HG03064 (cell line): ENCODE measurements at regions not wholly inside any gene's neighbourhood (a gene's known extent, or its start where the extent isn't known, plus 50 kb on each side); places are given as distances from the start of the nearest gene placed in this dataset.
A peak's percentile ranks its signal among the peaks of the same experiment; 100 is the strongest.

ENCODE experiments used
- ATAC-seq: cut with Tn5 transposase; IDR thresholded peaks from one replicate; pipeline ENCODE4 v1.9.1; 2021; ENCODE audit warnings: low read depth; ENCODE audit not compliant: unreplicated experiment

DNA sequence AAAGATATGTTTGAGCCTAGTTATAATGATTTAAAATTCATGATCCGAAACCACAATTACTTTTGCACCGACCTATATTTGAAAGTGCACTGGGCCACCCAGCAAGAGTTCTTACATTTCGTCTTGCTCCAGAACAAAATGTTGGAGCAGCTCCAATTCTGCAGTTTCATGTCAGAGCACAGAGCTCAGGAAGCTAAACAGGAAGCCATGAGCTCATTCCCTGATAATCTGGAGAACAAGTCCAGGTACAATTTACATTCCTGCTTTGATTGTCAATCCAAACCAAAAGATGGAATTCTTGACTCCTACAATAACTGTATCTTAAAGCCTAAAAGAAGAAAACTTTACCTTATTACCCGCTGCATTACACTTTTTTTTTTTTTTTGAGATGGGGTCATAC is 131.8 kb downstream of the KCTD12 start:
- ATAC-seq = no peak

DNA sequence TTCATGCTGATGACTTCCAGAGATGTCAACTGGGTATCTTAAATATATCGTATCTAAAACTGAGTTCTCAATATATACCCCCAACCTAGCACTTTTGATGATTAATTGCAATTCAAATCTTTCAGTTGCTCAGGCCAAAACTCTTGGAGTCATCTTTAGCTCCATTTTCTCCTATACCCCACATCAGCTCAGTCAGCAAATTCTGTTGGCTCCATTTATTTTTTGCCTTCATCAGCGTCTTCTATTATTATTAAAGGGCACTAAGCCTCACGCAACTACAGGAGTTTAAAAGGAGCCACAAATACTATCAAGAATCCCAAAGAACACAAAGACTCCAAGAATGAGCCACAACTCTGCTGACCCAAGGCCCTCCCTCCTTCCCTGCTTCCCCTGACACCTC is 134.9 kb downstream of the KCTD12 start:
- no peak for ATAC-seq

DNA sequence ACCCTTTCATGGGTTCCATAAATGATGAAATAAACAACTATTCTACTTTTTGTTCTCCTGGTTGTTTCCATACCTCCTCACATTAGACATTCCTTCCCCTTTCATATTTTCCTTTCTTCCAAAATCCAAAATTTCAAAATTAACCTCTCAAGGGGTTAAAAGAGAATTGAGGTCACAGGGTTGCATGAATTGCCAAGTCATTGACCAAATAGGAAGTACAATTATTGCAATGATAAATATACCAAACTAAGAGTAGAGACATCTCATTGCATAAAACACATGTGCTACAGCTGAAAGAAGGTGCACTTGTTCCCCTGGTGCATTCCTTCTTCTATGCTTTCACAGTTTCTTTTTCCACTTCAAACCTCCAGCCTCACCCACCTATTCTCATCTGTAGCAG is 136.1 kb downstream of the KCTD12 start:
- ATAC-seq = no peak

DNA sequence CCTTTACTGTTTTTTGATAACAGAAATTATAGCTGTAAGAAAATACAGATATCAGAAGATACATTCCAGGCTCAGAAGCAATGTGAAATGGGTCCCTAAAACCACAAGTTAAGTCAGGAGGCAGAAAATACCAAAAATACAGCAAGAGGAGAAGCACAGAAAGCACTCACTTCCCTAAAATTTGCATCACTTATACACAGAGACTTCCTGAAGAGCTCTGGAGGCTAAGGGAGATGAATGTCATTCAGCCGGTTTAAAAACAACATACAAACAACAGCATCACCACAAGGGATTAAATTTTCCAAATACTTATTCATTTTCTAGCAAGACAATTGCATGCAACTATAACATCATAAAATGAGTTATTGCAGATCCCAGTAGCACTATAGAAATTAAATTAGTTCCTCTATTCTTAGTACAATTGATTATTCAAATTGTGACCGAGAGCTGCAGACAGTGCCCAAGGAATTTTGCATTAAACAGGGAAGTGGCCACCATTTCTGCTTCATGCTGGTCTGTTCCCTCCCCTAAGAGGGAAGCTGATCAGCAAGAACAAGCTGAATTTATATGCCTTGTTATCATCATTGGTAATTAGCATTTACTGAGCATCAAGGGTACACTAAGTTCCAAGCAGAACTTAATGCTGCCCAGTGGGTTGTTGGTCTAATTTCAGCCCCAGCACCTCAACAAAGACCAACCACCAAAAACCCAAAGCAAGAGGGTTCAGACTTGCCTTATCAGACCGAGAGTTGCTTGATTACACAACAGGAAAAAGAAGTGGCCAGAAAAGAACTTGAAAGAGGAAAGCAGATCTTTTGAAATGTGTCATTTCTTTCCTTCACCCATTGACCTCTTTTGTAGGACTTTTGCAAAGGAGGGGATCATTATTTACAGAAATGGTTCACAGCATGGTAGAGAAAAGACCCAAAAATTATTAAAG is 140.7 kb downstream of the KCTD12 start:
- ATAC-seq = peak; percentile 80

DNA sequence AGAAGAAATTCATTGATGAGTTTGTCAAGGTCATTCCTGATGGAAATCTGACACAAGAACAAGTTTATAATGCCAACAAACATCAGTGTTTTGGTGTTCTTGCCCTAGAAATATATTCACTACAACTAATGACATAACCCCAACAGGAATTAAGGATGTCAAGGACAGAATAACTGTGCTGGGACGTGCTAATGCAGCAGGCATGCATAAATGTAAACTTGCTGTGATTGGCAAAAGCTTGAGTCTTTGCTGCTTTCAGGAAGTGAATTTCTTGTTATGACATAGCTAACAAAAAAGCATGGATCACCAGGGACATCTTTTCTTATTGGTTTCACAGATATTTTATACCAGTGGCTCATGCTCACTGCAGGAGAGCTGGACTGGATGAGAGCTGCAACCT is 144.6 kb downstream of the KCTD12 start:
- no peak for ATAC-seq

DNA sequence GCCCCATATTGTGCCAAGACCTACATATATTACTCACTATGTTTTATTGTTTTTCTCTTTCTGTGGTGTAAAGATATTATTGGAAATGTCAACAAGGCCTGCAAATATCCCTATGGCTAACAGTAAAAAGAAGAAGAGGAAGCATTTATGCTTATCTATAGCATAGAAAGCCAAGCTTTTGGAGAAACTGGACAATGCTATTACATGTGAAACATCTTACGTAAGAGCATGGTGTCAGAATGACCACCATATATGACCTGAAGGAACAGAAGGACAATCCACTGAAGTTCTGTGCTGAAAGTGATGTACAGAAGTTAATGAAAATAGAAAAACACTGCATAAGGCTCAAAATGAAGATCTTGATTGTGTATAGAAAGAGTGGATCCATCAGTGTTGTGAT is 145.2 kb downstream of the KCTD12 start:
- no peak for ATAC-seq

DNA sequence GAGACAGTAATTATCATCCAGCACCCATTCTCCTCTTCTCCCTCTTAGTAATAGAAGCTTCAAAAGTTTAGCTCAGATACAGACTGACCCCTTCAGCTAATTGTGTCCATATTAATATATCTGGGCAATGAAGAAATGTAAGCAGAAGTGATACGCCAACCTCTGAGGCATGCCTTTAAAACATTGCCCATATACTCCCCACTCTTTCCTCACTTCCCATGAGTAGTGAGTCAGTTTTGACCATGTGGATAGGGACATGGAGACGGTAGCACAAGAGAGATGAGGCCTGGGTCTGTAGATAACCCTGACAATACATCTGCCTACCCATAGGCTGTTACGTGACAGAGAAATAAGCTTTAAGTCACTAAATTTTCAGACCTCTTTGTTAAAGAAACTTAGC is 147.6 kb downstream of the KCTD12 start:
- no peak for ATAC-seq

DNA sequence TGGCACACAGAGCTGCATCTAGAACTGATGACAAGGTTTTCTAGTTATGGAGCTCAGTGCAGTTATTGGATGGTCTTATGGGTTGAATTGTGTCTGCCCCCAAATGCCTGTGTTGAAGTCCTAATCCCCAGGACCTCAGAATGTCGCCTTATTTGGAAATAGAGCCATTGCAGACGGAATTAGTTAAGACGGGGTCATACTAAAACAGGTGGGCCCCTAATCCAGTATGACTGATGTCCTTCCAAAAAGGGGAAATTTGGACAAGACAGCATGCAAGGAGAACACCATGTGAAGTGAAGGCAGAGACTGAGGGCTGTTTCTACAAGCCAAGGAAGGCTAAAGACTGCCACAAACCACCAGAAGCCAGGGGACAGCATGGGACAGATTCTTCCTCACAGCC is 148.7 kb downstream of the KCTD12 start:
- ATAC-seq = no peak

DNA sequence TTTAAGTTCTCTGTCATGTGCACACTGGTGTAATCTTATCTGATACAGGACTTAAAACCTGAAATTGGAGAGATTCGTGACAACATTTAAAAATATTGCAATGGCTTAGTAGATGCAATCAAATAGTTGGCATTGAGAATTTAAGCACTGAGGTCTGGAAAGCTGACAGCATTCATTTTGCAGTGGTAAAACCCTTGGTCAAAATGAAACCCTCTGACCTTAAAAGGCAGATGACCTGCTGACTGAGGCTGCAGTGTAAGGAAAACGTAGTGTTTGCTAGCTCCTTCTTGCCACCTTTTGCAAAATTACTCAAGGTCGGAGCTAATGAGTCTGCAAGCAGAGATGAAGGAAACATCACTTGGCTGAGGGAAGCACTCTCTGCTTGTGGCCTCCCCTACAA is 150.6 kb downstream of the KCTD12 start:
- no peak for ATAC-seq

DNA sequence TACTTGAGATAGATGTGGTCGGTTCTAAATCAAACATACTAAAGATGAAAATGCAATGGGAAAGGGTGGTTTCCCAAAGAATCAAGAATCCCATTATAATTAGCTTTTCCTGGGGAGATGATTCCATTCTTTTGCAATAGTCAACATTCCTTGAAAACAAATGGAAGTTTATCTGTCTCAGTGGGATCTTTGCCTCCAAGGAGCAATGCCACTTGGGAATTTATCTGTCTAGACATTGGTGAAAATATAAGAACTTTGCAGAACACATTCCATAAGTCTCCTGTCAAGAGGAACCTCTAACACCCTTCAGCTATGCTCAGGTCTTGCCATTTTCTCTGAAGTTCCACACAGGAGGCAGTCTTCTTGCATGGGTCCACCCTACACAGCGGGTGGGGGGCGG is 152.5 kb downstream of the KCTD12 start:
- no peak for ATAC-seq

DNA sequence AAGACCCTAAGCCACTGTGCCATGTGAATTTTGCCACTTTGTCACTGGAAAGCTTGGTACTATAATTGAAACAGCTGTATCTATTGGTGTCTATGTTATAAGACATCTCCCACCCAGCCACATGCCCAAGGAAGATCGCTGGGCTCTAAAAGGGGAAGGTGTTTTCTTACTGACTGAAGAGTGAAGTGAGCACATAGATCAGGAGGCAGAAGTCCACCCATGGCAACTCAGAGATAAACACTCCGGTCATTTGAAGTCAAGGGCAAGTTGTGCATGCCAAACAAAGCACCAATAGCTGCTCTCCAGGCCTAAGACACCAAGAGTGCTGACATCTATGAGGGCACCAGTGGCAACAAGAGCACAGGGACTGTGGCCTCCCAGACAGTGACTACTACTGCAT is 153.8 kb downstream of the KCTD12 start:
- no peak for ATAC-seq

DNA sequence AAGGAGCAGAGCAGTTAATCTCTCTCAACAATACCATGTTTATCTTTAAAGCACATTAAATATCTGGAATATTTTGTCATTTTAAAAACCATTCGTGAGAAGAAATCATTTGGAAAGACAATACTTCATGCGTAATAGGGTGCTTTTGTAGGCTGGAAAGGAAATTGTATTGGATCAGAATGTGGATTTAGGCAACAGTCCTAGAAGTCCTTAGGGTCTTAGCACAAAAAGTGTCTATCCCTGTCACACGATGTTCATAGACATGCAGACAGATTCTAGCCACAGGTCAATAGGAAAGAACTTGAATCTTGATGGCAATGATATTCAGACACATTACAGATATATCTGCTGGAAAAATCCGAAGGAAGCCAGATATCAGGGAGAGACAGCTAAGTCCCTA is 156.0 kb downstream of the KCTD12 start:
- ATAC-seq = no peak

DNA sequence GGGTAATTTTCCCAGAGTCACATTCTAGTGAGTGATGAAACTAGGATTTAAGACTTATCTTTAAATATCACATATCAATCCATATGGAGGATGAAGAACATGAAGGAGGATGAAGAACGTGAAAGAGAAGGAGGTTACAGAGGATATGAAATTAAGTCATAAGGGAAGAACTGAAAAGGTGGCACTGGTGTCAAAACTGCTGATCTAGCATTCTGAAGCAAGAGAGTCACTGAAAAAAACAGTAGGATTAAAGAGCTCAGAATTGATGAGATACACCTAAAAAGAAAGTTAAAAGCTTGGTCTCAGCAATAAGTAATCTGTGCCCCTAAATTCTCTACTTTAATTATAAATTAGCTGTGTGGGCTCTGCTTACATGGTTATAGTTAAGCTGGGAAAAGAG is 156.5 kb downstream of the KCTD12 start:
- no peak for ATAC-seq

DNA sequence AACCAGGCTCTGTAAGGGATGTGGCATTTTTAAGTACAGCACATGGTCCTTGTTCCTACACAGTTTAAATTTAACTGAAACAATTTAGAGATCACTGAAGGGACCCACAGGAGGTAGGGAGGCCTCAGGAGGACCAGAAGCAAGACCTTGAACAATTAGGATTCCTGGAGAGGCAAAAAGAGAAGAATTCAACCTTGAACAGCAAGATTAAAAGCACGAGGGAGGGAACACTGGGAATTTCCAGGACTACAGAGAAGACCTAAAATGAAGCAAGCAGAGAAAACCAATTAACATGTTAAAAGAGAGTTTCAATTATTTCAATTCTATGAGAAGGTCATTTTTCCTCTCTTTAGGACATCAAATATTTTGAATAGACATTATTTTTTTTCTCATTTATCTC is 160.3 kb downstream of the KCTD12 start:
- no peak for ATAC-seq

DNA sequence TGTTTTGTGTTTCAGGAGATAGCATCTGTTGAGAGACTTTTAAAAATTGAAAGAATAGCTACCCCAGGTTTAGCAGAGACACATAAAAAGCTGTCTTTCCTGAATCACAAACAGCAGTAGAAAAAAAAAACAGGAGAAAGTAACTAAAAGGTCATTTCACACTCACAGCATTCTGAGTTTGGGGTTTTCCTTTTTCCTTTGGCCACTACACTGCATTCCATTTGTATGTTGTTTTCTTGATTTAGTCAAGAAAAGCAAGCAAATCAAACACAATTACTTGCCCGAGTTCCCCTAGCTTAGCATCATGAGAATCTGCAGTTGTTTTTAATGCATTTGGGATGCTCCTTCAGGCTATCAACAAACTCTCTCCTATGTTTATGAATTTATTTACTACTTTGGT is 161.0 kb downstream of the KCTD12 start:
- no peak for ATAC-seq

DNA sequence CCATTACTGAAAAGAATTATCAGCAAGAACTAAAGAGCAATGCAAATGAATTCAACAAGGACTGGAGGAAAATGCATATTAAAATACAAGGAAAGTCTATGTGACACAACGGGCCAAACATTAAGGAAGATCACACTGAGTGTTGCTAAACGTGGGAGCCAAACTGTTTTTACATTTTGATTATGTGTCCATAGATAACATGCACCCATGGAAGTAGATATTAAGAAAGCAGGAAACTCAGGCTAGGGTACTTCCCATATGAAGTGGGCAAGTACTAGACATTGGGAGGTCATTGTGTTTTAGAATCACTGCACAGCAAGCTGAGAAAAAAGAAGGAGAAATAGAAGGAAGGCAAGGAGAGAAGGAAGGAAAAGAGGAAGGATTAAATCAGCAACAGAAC is 161.8 kb downstream of the KCTD12 start:
- no peak for ATAC-seq

DNA sequence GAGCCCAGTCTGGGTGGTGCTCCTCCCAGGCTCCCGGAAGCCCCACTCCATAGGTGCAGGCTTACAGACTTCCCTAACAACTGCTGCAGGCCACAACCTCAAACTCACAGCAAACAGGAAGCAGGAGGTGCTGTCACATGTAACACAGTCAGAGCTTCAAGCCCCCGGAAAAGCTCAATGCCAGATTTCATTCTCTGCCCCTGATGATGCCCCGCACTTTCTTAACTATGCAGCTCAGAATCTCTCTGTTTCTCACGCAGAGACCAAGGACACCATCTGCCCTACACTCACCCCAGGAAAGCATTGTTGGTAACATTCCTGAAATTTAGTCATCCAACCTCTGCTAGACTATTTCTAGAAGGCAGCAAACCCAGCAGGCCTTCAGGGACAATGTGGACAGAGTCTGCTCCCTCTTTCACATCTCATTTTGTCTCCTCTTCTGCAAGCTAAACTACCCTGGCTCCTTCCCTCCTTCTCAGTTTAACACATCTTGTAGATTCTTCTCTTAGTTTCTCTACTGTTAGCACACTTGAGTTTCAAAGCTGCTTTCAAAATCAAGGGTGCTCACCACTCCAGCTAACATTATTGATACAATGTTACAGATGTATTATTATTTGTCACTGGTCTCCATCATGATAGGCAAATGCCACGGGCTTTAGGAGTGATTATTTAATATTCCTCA is 162.5 kb downstream of the KCTD12 start:
- ATAC-seq = no peak

DNA sequence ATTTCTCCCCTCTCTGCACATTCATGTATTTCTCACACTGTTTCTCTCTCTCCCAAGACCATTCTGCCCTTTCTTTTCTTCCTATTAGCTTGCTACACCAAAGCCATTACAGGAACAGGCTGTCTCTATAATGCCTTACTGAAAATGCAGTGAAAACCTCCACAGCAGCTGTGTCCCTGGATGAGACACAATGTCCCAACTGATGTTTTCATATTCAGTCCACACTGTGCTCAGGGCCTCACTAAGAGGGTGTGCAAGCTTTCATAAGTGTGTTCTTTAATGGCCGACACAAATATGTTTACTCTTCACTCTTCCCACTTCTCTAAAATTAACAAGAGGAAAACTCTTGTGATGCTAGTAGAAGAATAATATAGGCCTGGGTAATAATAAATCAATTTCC is 163.4 kb downstream of the KCTD12 start:
- no peak for ATAC-seq

DNA sequence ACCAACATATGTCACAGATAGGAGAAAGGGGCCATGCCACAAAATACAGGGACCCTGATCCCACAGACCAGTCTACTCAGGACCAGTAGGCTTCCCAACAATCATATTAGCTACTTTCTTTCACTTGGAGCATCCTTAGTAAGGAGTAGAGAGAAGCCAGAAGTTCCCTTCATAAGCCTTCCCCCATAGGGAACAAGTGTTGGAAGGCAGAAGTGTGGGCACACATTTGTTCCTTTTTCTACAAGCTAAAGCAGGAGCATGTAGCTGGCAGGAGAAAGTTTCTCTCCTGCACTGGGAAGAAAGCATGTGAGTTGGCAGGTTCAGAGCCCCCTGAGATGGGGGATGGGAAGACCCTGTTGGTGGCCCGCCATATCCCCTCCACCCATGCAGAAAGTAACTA is 165.4 kb downstream of the KCTD12 start:
- ATAC-seq = no peak

DNA sequence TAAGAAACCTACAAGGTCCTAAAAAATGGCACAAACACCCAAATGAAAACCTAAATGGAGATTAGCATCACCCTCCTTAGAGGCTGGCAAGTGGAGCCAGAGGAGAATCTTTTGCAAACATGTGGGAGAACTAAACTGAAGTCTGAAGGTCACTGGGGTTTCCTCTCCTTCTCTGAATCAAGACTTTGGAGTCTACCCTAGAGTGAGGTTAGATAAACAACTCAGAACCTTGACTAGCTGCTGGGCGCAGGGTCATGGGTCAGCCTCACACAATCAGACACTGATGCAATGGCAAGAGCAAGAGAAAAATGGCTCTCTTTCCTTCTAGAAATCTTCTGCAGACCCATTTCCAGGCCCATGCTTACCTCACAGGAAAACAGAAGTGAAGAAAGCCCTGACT is 165.8 kb downstream of the KCTD12 start:
- no peak for ATAC-seq

DNA sequence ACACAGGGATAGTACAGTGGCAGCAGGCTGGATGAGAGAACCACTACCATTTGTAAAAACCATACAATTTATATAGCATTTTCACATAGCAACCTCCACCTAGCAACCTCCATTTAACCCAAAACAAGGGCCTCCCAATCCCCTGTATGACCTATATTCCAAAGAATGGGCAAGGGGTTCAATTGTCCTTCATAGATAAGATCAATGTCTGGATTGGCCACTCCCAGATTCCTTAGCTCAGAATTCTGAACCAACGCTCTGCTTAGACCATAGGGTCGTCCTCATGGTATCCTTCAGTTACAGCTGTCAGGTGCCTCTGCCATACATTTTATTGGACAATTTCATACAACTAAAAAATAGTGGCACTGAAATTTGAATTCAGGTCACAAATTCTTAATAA is 166.2 kb downstream of the KCTD12 start:
- no peak for ATAC-seq

DNA sequence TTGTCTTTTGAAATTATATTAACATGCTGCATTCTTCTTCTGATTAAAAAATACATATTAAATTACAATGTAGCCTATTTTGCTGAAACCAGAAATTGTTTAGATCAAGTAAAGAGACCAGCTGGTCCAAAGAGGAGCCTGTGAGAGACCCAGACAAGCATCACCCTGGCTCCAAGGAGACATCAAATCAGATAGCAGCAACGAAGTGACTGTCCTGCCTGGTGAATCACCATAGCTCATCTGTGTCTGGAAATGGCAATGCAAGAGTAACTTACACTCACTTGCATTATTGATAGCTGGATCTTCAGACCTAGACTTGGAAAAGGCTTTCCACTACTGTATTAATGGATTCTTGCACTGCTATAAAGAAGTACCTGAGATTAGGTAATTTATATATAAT is 169.1 kb downstream of the KCTD12 start:
- no peak for ATAC-seq
